Naive thymus-derived CD8-positive, alpha-beta T cell (primary cell): ENCODE measurements at regions not wholly inside any gene's neighbourhood (a gene's known extent, or its start where the extent isn't known, plus 50 kb on each side); places are given as distances from the start of the nearest gene placed in this dataset.

Source experiments
- ATAC-seq, 2 donors: fragments of 150-1000 bp; cut with Tn5 transposase in 1 of 2; sonication (Bioruptor Pico), chemical (Tn5 transposase) in 1 of 2; 1 replicate in 1 of 2; 2 replicates in 1 of 2; pipeline ENCODE4 v1.10.0; 2021; ENCODE audit warnings: mild to moderate bottlenecking in 2 of 2, moderate library complexity in 2 of 2
- POLR2A ChIA-PET: fragments of 350-600 bp; sonication (Branson Sonifier 250); formaldehyde crosslinking; loops from one replicate; lab custom pipeline; 2021; ENCODE audit warnings: antibody characterized with exemption; lab: Charles Lee
- DNase-seq, 10 donors: peaks; one replicate each; pipeline versions ENCODE4 v3.0.0 to v3.0.0-alpha.2; 2020 to 2022
- H3K27ac Mint-ChIP-seq, 10 donors: one replicate each; pipeline ENCODE4 v1.8.0; 2020 to 2022; ENCODE audit warnings: mild to moderate bottlenecking in 10 of 10, mixed read lengths in 10 of 10, moderate library complexity in 4 of 10, inconsistent platforms in 1 of 10
- H3K27me3 Mint-ChIP-seq, 5 donors: one replicate each; pipeline ENCODE4 v1.8.0; 2021 to 2022; ENCODE audit warnings: mixed read lengths in 5 of 5
- H3K36me3 Mint-ChIP-seq, 3 donors: one replicate each; pipeline ENCODE4 v1.8.0; 2020 to 2022; ENCODE audit warnings: mixed read lengths in 3 of 3, mild to moderate bottlenecking in 2 of 3, inconsistent platforms in 1 of 3
- H3K4me1 Mint-ChIP-seq, 4 donors: one replicate each; pipeline ENCODE4 v1.8.0; 2021 to 2022; ENCODE audit warnings: mixed read lengths in 4 of 4
- H3K4me3 Mint-ChIP-seq, 10 donors: one replicate each; pipeline ENCODE4 v1.8.0; 2020 to 2022; ENCODE audit warnings: mild to moderate bottlenecking in 10 of 10, mixed read lengths in 10 of 10, moderate library complexity in 6 of 10, inconsistent platforms in 1 of 10
- H3K9me3 Mint-ChIP-seq, 9 donors: one replicate each; pipeline ENCODE4 v1.8.0; 2020 to 2022; ENCODE audit warnings: mixed read lengths in 9 of 9, mild to moderate bottlenecking in 3 of 9, inconsistent platforms in 1 of 9, moderate library complexity in 1 of 9

GRCh38 chr7:12456506-12456905, 52.8 kb upstream of the VWDE start:
- H3K27me3 Mint-ChIP-seq = peaks cover 8 to 21% (median 11%) of the 10 kb centered on the region in 5 donors
- H3K9me3 Mint-ChIP-seq = peaks cover 0 to 4% (median 0%) of the 10 kb centered on the region in 9 donors
- no peaks in the 10 kb centered on the region for H3K36me3 Mint-ChIP-seq
- POLR2A ChIA-PET = no interaction called here
- H3K27ac Mint-ChIP-seq = no peak overlapping the region
- no peak overlapping the region for H3K4me3 Mint-ChIP-seq
- ATAC-seq (no peak), DNase-seq (no peak)
- no peaks in the 10 kb centered on the region for H3K4me1 Mint-ChIP-seq

DNA sequence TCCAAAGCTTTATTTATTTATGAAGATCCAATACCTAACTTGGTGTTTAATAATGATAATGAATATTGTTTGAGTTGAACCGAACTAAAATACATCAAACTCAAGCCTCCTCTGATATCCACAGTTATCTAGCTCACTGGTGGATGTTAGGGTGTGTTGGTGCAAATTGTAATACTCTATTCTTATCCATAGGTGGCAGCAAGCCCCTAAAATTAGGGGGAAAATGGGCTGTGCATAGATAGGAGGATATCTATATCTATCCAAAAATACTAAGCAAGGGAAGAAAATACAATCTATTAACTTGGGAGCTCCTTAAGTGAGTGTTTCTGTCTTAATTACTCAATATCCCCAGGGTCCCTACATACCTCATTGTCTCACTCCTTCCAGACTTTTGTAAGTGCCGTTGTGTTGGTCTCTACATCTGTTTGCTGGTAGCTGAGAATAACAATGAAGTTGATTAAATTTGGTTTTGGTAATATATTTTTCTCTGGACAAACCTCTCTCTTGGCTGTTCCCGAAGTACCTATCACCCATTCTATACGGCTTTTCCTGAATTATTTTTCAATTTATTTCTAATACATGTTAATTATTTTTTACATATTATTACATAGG, 55.0 kb upstream of the VWDE start:
- Mint-ChIP-seq H3K27ac (peak overlapping the region in 1 of 10 donors; percentile 42), H3K4me3 (no peak overlapping the region), H3K4me1 (no peaks in the 10 kb centered on the region), H3K27me3 (peaks cover 8 to 21% (median 11%) of the 10 kb centered on the region in 5 donors), H3K9me3 (peaks cover 0 to 6% (median 0%) of the 10 kb centered on the region in 9 donors), H3K36me3 (no peaks in the 10 kb centered on the region)
- POLR2A ChIA-PET = no interaction called here
- ATAC-seq (peak; percentile 52 to 59), DNase-seq (peak in 3 of 10 donors; percentile 0 to 25 (median 16))

DNA sequence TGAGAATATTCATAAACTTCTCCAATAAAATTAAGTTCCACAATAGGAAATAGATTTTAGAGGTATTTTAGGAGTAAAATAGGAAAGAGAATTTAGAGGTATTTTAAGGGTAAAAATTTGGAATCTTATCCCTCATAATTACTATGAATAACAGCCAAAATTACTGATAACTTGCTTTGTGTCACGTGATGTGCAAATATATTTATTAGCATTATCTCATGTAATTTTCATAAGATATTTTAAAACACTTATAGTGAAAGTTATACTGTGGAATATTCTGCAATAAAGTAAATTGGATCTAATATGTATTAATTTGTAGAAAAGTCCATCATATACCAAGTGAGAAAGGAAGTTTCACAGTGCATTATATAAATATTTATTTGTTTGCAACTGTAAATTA, 64.2 kb upstream of the VWDE start:
- H3K9me3 Mint-ChIP-seq = peaks cover 0 to 6% (median 0%) of the 10 kb centered on the region in 9 donors
- no peak for DNase-seq
- no peak for ATAC-seq
- H3K36me3 Mint-ChIP-seq = no peaks in the 10 kb centered on the region
- no peak overlapping the region for H3K4me3 Mint-ChIP-seq
- POLR2A ChIA-PET = no interaction called here
- H3K27me3 Mint-ChIP-seq = peaks cover 0 to 4% (median 0%) of the 10 kb centered on the region in 5 donors
- no peaks in the 10 kb centered on the region for H3K4me1 Mint-ChIP-seq
- no peak overlapping the region for H3K27ac Mint-ChIP-seq

DNA sequence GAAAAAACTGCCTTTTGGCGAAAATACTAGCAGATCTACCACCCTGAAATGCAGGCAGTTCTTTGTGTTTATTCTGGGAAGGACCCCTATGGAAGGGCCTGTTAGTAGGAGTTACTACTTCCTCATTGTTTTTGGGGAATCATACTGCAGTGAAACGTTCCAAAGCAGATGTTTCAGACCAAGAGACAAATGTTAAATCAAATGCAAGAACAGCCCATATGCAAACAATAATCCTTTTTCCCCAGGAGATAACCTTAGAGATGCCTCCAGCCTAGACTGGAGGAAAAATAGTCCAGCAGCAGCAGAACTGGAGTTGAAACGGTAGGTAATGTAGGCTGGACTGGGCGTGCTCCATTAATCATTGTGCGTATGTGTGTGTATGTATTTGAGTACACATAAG, 65.9 kb upstream of the VWDE start:
- Mint-ChIP-seq H3K27me3 (peaks cover 0 to 4% (median 0%) of the 10 kb centered on the region in 5 donors), H3K27ac (no peak overlapping the region), H3K9me3 (no peaks in the 10 kb centered on the region), H3K4me1 (no peaks in the 10 kb centered on the region), H3K36me3 (no peaks in the 10 kb centered on the region), H3K4me3 (no peak overlapping the region)
- DNase-seq (no peak), ATAC-seq (no peak)
- POLR2A ChIA-PET = no interaction called here

DNA sequence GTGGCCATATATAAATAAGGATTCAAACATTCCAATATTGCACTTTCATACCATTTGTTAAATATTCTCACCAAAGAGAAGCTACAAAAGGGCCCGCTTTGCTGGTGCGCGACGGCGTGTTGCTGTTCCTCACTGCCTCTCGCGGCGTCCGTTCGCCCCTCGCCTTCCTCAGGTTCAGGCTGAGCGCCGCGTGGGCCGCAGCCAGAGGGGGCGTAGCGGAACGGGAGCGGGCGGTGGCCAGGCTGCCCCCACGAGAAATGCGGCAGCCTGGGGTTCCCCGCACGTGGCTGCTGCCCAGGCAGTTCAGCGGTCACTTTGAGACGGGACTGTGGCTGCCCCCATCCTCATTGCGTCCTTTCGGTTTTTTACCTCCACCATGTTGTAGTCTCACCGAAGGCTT, 67.3 kb upstream of the VWDE start:
- Mint-ChIP-seq H3K4me1 (no peaks in the 10 kb centered on the region), H3K27me3 (peaks cover 0 to 4% (median 0%) of the 10 kb centered on the region in 5 donors), H3K4me3 (no peak overlapping the region), H3K27ac (no peak overlapping the region), H3K9me3 (no peaks in the 10 kb centered on the region), H3K36me3 (no peaks in the 10 kb centered on the region)
- POLR2A ChIA-PET = no interaction called here
- ATAC-seq (no peak), DNase-seq (no peak)

DNA sequence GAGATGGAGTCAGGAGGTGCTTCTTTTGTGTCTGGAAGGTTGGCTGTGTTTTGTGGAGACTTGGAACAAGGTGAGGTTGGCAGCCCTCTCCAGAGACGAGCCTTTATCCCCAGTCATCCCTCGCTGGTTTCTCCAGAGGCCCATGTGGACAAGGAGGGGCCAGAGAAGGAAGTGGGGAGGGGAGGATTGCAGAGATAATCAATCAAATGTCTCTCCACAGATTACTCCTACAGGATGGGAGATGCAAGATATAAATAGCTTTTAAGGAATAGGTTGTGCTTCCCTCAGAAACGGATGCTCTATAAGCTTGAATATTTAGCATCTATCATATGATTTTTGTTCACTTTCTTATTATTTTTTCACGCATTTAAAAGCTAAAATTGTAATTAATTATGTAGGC, 70.4 kb upstream of the VWDE start:
- H3K27me3 Mint-ChIP-seq = peaks cover 0 to 4% (median 0%) of the 10 kb centered on the region in 5 donors
- no peaks in the 10 kb centered on the region for H3K9me3 Mint-ChIP-seq
- H3K4me3 Mint-ChIP-seq = no peak overlapping the region
- H3K27ac Mint-ChIP-seq = no peak overlapping the region
- no peaks in the 10 kb centered on the region for H3K36me3 Mint-ChIP-seq
- ATAC-seq = no peak
- no peaks in the 10 kb centered on the region for H3K4me1 Mint-ChIP-seq
- DNase-seq = no peak
- POLR2A ChIA-PET = no interaction called here

DNA sequence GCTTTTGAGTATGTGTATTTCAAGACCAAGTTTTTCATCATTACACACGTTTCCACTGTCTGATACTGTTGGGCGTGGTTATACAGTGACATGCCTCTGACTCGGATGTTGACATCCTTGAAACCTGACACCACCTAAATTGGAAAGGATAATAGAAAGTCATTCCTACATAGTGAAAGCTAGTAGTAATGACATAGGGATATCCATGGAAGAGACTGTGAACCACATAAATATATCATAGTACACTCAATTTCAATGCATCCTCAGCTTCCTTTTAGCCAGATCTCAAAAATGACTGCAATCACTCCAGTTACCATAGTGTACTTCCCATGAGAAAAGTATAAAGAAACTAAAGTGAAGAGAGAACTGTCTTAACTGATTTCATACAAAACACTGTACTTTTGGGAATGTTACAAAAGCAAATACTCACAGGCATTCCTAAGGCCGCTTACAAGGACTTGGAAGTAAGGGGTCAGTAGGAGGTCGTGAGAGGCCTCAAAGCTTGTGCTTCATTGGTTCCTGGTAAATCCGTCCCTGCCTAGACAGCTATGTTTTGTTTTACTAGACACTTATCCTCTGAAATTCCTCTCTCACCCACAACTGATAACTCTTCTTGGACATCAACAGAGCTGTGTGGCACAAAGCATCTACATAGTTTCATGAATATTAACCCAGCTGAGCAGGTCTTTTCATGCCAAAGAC, 71.8 kb upstream of the VWDE start:
- Mint-ChIP-seq H3K27ac (peak overlapping the region in 1 of 10 donors; percentile 9), H3K9me3 (no peaks in the 10 kb centered on the region), H3K4me1 (no peaks in the 10 kb centered on the region), H3K27me3 (peaks cover 0 to 8% (median 0%) of the 10 kb centered on the region in 5 donors), H3K4me3 (no peak overlapping the region), H3K36me3 (no peaks in the 10 kb centered on the region)
- no peak for DNase-seq
- POLR2A ChIA-PET = no interaction called here
- no peak for ATAC-seq

DNA sequence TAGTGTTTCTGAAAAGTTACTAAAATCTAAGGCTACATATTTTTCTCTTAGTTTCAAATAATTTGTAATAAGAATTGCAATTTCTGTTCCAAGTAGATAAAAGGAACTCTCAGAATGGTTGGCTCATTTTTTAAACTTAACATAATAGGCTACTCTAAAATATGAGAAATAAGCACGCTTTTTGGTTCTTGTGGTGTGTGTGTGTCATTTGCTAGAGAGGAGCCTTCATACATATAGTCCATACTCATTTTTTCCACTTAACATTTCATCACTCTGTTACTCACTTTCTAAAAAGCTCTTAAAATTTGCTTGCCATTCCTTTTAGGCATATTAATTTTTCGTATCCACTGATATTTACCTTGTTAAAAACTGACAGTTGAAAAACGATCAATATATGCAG, 74.0 kb upstream of the VWDE start:
- no peak overlapping the region for H3K27ac Mint-ChIP-seq
- peaks cover 0 to 8% (median 0%) of the 10 kb centered on the region in 5 donors for H3K27me3 Mint-ChIP-seq
- H3K9me3 Mint-ChIP-seq = no peaks in the 10 kb centered on the region
- DNase-seq = no peak
- H3K4me3 Mint-ChIP-seq = no peak overlapping the region
- POLR2A ChIA-PET = no interaction called here
- peaks cover 0 to 12% (median 2%) of the 10 kb centered on the region in 4 donors for H3K4me1 Mint-ChIP-seq
- H3K36me3 Mint-ChIP-seq = no peaks in the 10 kb centered on the region
- no peak for ATAC-seq

GRCh38 chr7:12481722-12482121, 78.1 kb upstream of the VWDE start:
- POLR2A ChIA-PET = no interaction called here
- no peak for ATAC-seq
- no peaks in the 10 kb centered on the region for H3K9me3 Mint-ChIP-seq
- no peaks in the 10 kb centered on the region for H3K36me3 Mint-ChIP-seq
- H3K27ac Mint-ChIP-seq = peak overlapping the region in 2 of 10 donors; percentile 10 to 34
- peak overlapping the region in 6 of 10 donors; percentile 18 to 54 (median 41) for H3K4me3 Mint-ChIP-seq
- DNase-seq = no peak
- H3K4me1 Mint-ChIP-seq = peaks cover 0 to 12% (median 2%) of the 10 kb centered on the region in 4 donors
- peaks cover 0 to 4% (median 0%) of the 10 kb centered on the region in 5 donors for H3K27me3 Mint-ChIP-seq

- Mint-ChIP-seq H3K9me3 (no peaks in the 10 kb centered on the region), H3K27ac (no peak overlapping the region), H3K36me3 (no peaks in the 10 kb centered on the region), H3K4me3 (no peak overlapping the region), H3K27me3 (peaks cover 1 to 9% (median 7%) of the 10 kb centered on the region in 5 donors), H3K4me1 (peaks cover 1 to 12% (median 2%) of the 10 kb centered on the region in 4 donors)
- DNase-seq = no peak
- no peak for ATAC-seq
- POLR2A ChIA-PET = no interaction called here
Measured at GRCh38 chr7:12485845-12486244, 82.2 kb upstream of the VWDE start.

DNA sequence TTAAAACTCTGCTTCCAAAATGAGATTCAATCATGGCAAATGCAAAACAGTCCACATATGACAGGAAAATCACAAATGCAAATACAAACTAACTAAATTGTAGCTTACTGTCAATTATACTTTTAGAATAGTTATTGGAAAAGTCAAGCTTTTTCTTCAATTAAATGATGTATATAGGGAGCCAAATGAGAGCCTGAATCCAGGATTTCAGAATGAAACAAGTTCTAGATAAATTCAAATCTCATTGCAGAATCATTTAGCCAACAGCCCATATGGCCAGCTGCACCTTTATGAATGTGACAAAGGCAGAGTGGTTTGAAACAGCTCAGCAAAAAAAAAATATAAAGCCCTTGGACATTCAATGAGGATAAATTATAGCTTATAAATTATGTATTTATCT, 82.2 kb upstream of the SCIN start:
- Mint-ChIP-seq H3K4me1 (peaks cover 0 to 1% (median 0%) of the 10 kb centered on the region in 4 donors), H3K27me3 (peaks cover 1 to 9% (median 7%) of the 10 kb centered on the region in 5 donors), H3K36me3 (no peaks in the 10 kb centered on the region), H3K9me3 (no peaks in the 10 kb centered on the region), H3K27ac (no peak overlapping the region), H3K4me3 (no peak overlapping the region)
- ATAC-seq (no peak), DNase-seq (no peak)
- POLR2A ChIA-PET = no interaction called here

DNA sequence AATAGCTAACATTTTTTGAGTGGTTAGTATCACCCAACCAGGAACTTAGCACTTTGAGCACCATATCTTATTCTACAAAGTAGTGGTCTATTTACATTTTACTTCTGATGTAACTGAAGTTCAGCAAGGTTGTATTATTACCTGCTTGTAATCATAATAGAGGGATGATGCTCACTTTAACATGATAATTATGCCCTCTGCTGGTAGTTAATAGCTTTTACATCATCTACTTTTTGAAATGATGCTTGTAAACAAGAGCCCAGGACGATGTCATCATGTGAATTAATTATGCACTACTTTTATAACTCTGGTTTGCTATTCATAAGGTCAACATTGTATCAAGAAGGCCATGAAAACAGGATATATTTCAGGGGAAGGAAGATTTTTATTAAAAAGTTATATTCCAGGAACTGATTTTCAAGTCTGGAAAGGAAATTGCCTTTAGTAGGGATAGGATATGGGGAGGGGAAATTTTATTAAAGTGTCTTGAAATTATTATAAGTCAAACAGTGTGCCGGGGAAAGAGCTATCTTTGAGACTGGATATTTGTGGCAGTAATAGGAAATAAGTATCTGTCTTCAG, 80.3 kb upstream of the SCIN start:
- peak in 1 of 2 donors; percentile 33 for ATAC-seq
- POLR2A ChIA-PET = interaction anchor here (0.6 kb wide), 1 partner anchor 315 kb away, joined by 7 read pairs; no protein-coding TSS in a partner anchor
- Mint-ChIP-seq H3K27ac (no peak overlapping the region), H3K4me3 (no peak overlapping the region), H3K36me3 (no peaks in the 10 kb centered on the region), H3K27me3 (peaks cover 1 to 14% (median 8%) of the 10 kb centered on the region in 5 donors), H3K4me1 (peaks cover 0 to 1% (median 0%) of the 10 kb centered on the region in 4 donors), H3K9me3 (no peaks in the 10 kb centered on the region)
- peak in 3 of 10 donors; percentile 8 to 31 (median 11) for DNase-seq

- peaks cover 1 to 18% (median 10%) of the 10 kb centered on the region in 5 donors for H3K27me3 Mint-ChIP-seq
- DNase-seq (no peak), ATAC-seq (no peak)
- H3K36me3 Mint-ChIP-seq = no peaks in the 10 kb centered on the region
- no peaks in the 10 kb centered on the region for H3K9me3 Mint-ChIP-seq
- H3K27ac Mint-ChIP-seq = no peak overlapping the region
- peaks cover 0 to 1% (median 0%) of the 10 kb centered on the region in 4 donors for H3K4me1 Mint-ChIP-seq
- POLR2A ChIA-PET = no interaction called here
- no peak overlapping the region for H3K4me3 Mint-ChIP-seq
Measured at GRCh38 chr7:12490940-12491339, 79.6 kb upstream of the SCIN start.
